ENCODE measurements at regions not wholly inside any gene's neighbourhood (a gene's known extent, or its start where the extent isn't known, plus 50 kb on each side); places are given as distances from the start of the nearest gene placed in this dataset.

DNA sequence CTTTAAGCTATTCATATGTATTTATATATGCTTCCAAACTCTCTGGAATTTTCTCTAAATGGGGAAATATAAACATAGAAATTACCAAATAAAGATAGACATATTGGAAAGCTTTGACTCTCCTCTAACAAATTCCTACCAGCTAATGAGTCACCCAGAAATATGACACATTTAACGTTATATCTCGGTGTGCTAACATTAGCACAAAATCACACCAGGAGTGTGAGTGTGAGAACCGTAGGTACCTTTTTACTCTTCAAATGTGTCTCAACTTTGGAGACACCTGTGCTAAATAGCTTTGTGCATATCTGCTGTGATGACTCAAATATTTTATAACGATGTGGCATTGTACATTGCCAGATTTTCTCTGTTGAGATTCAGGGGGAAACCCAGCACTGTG, 714.4 kb downstream of the METTL15 start:
- Histone ChIP-seq H3K9ac (no peak overlapping the region), H3K4me3 (ENCODE audit: low read depth, low read length) (no peak overlapping the region), H3K4me2 (ENCODE audit: low read length) (no peak overlapping the region), H3K36me3 (ENCODE audit: control insufficient read depth, insufficient read depth, low read length) (no peaks in the 10 kb centered on the region), H3K27ac (no peak overlapping the region), H3K79me2 (no peaks in the 10 kb centered on the region), H3K4me1 (no peaks in the 10 kb centered on the region), H3K9me3 (ENCODE audit: control insufficient read depth, low read length) (no peaks in the 10 kb centered on the region), H3K27me3 (ENCODE audit: control insufficient read depth, insufficient read depth, low read length) (no peaks in the 10 kb centered on the region), H2AFZ (no peak overlapping the region)
- TF ChIP-seq CTCF (IDR thresholded peaks at IDR 0.05) = no peak

- no peak overlapping the region for H2AFZ ChIP-seq
- H3K9ac ChIP-seq = no peak overlapping the region
- H3K9me3 ChIP-seq (ENCODE audit: control insufficient read depth, low read length) = no peaks in the 10 kb centered on the region
- H3K4me1 ChIP-seq = no peaks in the 10 kb centered on the region
- H3K27me3 ChIP-seq (ENCODE audit: control insufficient read depth, insufficient read depth, low read length) = no peaks in the 10 kb centered on the region
- H3K79me2 ChIP-seq = no peaks in the 10 kb centered on the region
- H3K4me3 ChIP-seq (ENCODE audit: low read depth, low read length) = no peak overlapping the region
- TF ChIP-seq CTCF (IDR thresholded peaks at IDR 0.05) = no peak
- H3K36me3 ChIP-seq (ENCODE audit: control insufficient read depth, insufficient read depth, low read length) = no peaks in the 10 kb centered on the region
- no peak overlapping the region for H3K27ac ChIP-seq
- no peak overlapping the region for H3K4me2 ChIP-seq (ENCODE audit: low read length)
Observed at GRCh38 chr11:28820296-28820989, 712.3 kb downstream of the METTL15 start.

- H3K36me3 ChIP-seq (ENCODE audit: control insufficient read depth, insufficient read depth, low read length) = no peaks in the 10 kb centered on the region
- no peak overlapping the region for H3K9ac ChIP-seq
- H2AFZ ChIP-seq = no peak overlapping the region
- no peak overlapping the region for H3K27ac ChIP-seq
- H3K4me2 ChIP-seq (ENCODE audit: low read length) = no peak overlapping the region
- TF ChIP-seq CTCF (IDR thresholded peaks at IDR 0.05) = no peak
- no peak overlapping the region for H3K4me3 ChIP-seq (ENCODE audit: low read depth, low read length)
- no peaks in the 10 kb centered on the region for H3K27me3 ChIP-seq (ENCODE audit: control insufficient read depth, insufficient read depth, low read length)
- no peaks in the 10 kb centered on the region for H3K9me3 ChIP-seq (ENCODE audit: control insufficient read depth, low read length)
- no peaks in the 10 kb centered on the region for H3K79me2 ChIP-seq
- H3K4me1 ChIP-seq = no peaks in the 10 kb centered on the region
Observed at GRCh38 chr11:28819741-28820140, 711.6 kb downstream of the METTL15 start.

DNA sequence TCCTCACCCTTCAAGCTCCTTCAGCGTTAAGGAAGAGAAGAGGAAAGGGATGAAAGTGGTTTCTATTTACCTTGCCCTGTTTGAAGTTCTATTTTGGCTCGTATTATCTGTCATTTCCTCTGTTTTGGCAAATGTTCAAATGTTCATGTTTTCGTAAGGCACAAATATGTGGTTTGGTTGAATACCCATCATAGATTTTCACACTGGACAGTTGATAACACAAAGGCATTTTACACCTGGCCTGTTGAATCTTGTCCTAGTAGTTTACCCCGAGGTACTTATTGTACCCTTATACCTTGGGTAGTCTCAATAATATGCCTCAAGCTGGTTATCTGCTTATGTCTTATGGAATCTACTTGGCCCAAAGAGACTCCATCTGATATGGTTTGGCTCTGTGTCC, 706.9 kb downstream of the METTL15 start:
- no peaks in the 10 kb centered on the region for H3K36me3 ChIP-seq (ENCODE audit: control insufficient read depth, insufficient read depth, low read length)
- H3K27ac ChIP-seq = no peak overlapping the region
- H3K9me3 ChIP-seq (ENCODE audit: control insufficient read depth, low read length) = no peaks in the 10 kb centered on the region
- H3K4me2 ChIP-seq (ENCODE audit: low read length) = no peak overlapping the region
- no peak overlapping the region for H3K4me3 ChIP-seq (ENCODE audit: low read depth, low read length)
- no peak overlapping the region for H2AFZ ChIP-seq
- H3K9ac ChIP-seq = no peak overlapping the region
- H3K4me1 ChIP-seq = no peaks in the 10 kb centered on the region
- no peak for TF ChIP-seq CTCF (IDR thresholded peaks at IDR 0.05)
- no peaks in the 10 kb centered on the region for H3K79me2 ChIP-seq
- H3K27me3 ChIP-seq (ENCODE audit: control insufficient read depth, insufficient read depth, low read length) = no peaks in the 10 kb centered on the region

GRCh38 chr11:28808771-28809170, 700.6 kb downstream of the METTL15 start:
- TF ChIP-seq CTCF (IDR thresholded peaks at IDR 0.05) = no peak
- no peak overlapping the region for H3K27ac ChIP-seq
- no peak overlapping the region for H3K4me2 ChIP-seq (ENCODE audit: low read length)
- no peaks in the 10 kb centered on the region for H3K9me3 ChIP-seq (ENCODE audit: control insufficient read depth, low read length)
- H3K79me2 ChIP-seq = no peaks in the 10 kb centered on the region
- no peak overlapping the region for H3K4me3 ChIP-seq (ENCODE audit: low read depth, low read length)
- H3K27me3 ChIP-seq (ENCODE audit: control insufficient read depth, insufficient read depth, low read length) = no peaks in the 10 kb centered on the region
- H3K4me1 ChIP-seq = no peaks in the 10 kb centered on the region
- no peak overlapping the region for H2AFZ ChIP-seq
- H3K9ac ChIP-seq = no peak overlapping the region
- no peaks in the 10 kb centered on the region for H3K36me3 ChIP-seq (ENCODE audit: control insufficient read depth, insufficient read depth, low read length)

Measured in parathyroid adenoma (tissue), 2 donors.